ENCODE measurements at regions not wholly inside any gene's neighbourhood (a gene's known extent, or its start where the extent isn't known, plus 50 kb on each side); places are given as distances from the start of the nearest gene placed in this dataset.

- DNase-seq = no peak
These were observed 1083.0 kb upstream of the MAP3K7 start for GRCh38 chr6:91669871-91670268.

- no peak for DNase-seq
These were observed 1082.4 kb upstream of the MAP3K7 start for GRCh38 chr6:91669154-91669870.

- no peak for DNase-seq
These were observed 1080.7 kb upstream of the MAP3K7 start for GRCh38 chr6:91667596-91667995.

- no peak for DNase-seq
These were observed 1077.6 kb upstream of the MAP3K7 start for GRCh38 chr6:91664327-91664959.

- no peak for DNase-seq
These were observed 1074.0 kb upstream of the MAP3K7 start for GRCh38 chr6:91660893-91661292.

- DNase-seq = no peak
These were observed 1073.0 kb upstream of the MAP3K7 start for GRCh38 chr6:91659891-91660290.

GRCh38 chr6:91654793-91655192 lies 1067.9 kb upstream of the MAP3K7 start:
- DNase-seq = no peak

GRCh38 chr6:91654357-91654756 lies 1067.5 kb upstream of the MAP3K7 start:
- no peak for DNase-seq

DNA sequence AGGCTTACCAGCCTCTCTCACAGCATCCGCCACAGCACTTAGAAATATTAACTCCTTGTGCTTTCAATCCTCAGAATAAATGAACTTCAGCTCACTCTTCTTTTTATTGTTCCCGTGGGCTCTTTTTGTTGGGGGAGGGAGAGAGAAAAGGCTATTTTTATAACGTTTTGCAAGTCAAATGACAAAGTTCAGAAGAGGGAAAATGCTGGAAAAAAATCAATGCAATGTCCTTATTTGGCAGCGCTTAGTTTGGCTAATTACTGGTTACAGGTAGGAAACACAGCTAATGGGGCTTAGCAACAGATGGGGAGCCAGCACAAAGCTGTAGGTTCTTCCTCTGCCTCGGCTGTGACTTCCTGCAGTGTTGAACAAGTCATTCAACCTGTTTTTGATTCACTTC lies 1067.0 kb upstream of the MAP3K7 start:
- DNase-seq = no peak

GRCh38 chr6:91653076-91653723 lies 1066.3 kb upstream of the MAP3K7 start:
- DNase-seq = no peak

DNA sequence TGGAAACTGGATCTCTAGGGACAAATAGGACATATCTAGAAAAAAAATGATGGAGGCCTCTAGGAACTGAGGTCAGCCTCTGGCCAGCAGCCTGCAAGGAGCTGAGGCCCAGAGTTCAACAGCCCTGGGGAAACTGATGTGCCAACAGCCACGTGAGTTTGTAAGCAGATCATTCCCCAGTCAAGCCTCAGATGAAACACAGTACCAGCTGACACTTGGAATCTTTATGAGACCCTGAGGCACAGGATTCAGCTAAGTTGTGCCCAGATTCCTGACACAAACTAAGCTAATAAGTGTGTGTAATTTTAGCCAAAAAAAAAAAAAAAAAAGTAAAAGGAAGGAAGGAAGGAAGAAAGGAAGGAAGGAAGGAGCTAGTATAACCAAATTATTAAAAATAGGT lies 1059.8 kb upstream of the MAP3K7 start:
- DNase-seq = no peak

DNA sequence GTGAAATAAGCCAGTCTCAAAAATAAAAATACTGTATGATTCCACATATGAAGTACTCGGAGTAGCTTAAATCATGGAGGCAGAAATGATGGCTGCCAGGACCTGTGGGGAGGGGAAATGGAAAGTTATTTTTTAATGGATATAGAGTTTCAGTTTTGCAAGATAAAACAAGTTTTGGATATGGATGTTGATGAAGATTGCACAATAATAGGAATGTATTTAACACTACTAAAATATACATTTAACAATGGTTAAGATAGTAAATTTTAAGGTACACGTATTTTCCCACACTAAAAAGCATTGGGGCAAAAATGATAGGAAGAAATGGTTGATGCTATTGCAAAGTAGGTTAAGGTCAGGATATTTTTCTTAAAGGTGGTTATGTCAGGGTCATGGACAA lies 1058.9 kb upstream of the MAP3K7 start:
- no peak for DNase-seq

DNA sequence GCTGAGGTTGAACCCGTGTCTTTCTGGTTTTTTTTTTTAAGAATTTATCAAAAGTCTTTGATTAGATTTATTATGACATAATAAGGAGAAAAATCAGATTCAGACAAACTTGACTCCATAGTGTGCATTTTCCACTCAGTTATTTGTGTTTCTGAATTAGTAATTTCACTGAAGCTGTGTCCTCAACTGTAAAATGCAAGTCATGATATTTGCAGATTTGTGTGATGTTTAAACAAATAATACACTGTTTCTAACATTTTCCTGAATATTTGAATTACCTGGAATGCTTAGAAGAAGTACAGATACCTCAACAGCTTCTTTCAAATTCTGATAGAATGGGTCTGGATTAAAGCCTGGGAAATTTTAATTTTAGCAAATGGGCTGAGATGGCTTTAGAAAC lies 1050.3 kb upstream of the MAP3K7 start:
- DNase-seq = no peak

DNA sequence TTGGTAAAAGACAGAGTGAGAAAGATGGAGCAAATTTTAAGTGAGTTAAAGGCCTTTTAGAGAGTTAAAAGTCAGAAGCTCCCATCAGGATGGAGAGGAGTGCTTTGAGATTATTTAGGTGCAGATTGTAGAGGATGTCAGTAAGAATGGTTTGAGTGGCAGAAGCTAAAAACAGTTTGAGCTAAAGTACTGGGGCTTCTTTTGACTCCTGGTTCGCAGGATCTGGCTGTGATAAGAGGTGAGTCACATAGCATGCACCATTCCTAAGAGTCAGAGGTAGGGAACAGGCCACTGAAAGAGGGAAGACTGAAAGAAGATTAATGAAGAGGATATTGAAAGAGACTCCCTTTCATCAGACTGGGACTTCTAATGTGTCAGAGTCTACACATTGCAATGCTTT lies 1047.9 kb upstream of the MAP3K7 start:
- no peak for DNase-seq

DNA sequence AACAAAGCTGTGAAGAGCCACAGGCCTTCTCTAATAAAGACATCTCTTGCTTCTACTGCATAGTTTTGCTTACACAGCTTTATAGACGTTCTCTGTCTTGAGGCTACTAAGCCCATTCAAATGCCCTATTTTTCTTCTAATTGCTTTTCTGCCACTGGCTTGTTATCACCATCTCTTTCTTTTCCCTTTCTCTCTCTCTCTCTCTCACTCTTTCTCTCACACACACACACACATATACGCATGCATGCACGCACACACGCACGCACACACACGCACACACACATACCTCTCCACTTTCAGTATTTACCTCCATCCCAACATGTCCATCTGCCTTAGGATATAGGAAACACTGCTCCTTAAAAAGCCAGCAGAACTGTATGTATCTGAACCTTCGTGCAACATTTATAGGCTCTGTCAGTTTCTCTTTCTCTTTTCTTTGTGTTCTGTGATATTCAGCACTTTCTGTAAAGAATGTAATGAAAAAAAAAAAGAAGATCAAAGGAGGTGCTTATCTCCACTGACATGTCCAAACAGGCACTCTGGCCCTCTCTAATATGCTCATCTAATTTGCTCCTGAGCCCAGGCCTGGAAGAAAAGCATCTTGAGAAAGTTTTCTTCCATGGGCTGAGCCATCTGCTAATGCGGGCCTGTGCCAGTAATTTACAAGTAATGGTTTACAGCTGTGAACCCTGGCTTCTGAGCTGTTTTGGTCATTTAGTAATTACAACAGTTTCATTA lies 1046.7 kb upstream of the MAP3K7 start:
- no peak for DNase-seq

GRCh38 chr6:91632308-91632707 lies 1045.4 kb upstream of the MAP3K7 start:
- DNase-seq = no peak

DNA sequence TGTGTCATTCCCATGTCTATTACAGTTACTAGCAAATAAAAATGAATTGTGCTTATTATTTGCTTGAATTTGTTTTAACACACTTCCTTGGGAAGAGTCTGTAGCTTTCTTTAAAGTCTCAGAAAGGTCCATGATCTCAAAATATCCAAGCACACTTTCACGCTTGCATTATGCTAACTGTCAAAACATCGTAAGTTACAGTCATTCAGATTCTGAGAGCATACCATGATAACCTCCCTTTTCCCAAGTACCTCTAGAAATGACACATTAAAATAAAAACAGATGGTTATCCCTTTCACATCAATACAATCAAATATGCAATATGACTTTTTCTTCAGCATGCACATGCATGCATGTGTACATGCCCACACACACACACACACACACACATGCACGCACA lies 1044.4 kb upstream of the MAP3K7 start:
- no peak for DNase-seq

- no peak for DNase-seq
These were observed 1040.0 kb upstream of the MAP3K7 start for GRCh38 chr6:91626911-91627310.

DNA sequence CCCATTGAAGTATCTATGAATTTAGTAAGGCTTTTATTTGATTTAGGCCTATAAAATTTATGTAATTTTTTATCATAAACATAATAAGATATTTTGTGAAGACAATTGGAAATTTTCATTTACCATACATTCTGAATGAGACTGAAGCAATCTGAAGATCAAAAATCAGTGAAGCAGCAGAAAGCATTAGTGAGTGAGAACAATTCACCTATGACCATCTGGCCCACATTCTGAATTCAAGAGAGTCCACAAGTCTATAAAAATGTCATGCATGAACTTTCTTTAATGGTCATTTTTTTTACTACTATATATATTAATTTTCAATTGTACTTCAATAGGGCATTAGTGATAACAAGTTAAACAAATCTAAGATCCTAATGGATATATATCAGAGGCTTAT lies 1026.6 kb upstream of the MAP3K7 start:
- DNase-seq = no peak

- DNase-seq = no peak
These were observed 1024.3 kb upstream of the MAP3K7 start for GRCh38 chr6:91611190-91611589.

DNA sequence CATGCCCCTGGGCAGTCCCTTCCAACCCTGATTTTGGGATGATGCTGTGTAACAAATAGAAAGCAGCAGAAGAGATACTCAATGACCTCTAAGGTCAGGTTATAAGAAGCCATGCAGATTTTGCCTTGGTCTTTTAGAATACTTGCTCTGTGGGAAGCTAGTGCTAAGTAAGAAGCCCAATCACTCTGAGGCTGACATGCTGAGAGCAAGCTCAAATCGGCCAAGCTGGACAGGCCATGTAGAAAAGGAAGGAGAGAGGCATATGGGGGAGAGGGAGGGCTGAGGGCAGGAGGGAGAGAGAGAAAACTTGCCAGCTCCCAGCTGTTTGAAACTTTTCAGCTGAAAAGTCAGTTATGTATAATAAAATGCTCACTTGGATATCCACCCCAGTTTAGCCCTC lies 1021.6 kb upstream of the MAP3K7 start:
- DNase-seq = no peak

DNA sequence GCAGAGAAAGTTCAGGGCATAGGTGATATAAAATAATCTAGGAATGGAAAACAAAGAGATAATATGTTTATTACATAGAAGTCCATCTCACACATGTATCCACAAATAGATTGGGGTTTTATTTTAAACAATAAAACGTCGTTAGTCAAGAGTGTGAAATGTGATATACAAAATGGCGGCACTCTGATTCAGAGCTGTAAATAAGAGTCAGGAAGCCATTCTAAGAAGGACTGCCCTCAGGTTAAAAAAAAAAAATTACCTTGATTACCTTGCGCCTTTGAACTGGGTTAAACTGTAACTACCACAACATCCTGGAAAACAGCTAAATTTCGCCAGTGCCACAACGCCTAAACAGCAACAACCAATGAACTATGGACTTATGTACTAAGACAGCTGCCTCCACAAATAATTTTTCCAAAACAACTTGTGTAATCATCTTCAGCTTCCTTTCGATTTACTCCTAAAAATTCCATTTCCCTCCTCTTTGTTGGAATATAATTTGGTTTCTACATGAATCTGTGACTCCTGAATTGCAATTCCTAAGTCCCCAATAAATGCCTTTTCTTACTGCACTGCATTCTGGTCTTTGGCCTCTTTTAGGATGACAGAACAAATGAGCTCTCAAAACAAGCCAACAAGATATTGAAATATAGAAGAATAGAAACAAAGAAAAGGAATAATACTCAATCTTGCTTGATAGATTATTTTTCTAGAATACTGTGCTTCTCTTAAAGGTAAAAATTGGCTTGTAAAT lies 1019.5 kb upstream of the MAP3K7 start:
- no peak for DNase-seq

GRCh38 chr6:91600561-91600960 lies 1013.7 kb upstream of the MAP3K7 start:
- DNase-seq = no peak
